ENCODE measurements at regions not wholly inside any gene's neighbourhood (a gene's known extent, or its start where the extent isn't known, plus 50 kb on each side); places are given as distances from the start of the nearest gene placed in this dataset.

DNA sequence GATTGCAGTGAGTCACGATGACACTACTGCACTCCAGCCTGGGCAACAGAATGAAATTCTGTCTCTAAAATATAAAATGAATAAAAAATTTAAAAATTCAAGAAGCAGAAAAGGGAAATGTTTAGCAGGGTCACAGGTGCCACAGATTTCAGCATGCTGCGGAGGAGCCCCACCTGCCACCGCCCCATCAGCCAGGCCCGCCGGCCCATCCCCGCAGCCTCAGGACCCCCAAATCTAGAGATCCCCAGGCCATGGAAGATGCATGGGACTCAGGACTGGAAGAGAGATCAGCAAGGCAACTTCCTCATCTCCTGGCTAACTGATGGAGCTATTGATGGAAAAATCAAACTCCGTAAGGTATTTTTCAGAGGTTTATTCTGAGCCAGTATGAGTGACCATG is 208.2 kb downstream of the UQCRFS1 start:
- TF ChIP-seq, protein P1, sequence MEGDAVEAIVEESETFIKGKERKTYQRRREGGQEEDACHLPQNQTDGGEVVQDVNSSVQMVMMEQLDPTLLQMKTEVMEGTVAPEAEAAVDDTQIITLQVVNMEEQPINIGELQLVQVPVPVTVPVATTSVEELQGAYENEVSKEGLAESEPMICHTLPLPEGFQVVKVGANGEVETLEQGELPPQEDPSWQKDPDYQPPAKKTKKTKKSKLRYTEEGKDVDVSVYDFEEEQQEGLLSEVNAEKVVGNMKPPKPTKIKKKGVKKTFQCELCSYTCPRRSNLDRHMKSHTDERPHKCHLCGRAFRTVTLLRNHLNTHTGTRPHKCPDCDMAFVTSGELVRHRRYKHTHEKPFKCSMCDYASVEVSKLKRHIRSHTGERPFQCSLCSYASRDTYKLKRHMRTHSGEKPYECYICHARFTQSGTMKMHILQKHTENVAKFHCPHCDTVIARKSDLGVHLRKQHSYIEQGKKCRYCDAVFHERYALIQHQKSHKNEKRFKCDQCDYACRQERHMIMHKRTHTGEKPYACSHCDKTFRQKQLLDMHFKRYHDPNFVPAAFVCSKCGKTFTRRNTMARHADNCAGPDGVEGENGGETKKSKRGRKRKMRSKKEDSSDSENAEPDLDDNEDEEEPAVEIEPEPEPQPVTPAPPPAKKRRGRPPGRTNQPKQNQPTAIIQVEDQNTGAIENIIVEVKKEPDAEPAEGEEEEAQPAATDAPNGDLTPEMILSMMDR (tag by site-specific recombination; IDR thresholded peaks at IDR 0.05) = no peak
- TF ChIP-seq, protein P2, sequence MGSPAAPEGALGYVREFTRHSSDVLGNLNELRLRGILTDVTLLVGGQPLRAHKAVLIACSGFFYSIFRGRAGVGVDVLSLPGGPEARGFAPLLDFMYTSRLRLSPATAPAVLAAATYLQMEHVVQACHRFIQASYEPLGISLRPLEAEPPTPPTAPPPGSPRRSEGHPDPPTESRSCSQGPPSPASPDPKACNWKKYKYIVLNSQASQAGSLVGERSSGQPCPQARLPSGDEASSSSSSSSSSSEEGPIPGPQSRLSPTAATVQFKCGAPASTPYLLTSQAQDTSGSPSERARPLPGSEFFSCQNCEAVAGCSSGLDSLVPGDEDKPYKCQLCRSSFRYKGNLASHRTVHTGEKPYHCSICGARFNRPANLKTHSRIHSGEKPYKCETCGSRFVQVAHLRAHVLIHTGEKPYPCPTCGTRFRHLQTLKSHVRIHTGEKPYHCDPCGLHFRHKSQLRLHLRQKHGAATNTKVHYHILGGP (tag by site-specific recombination; IDR thresholded peaks at IDR 0.05) = no peak
- TF ChIP-seq ZSCAN30 (tag by site-specific recombination; IDR thresholded peaks at IDR 0.05) (no peak), ZNF701 (tag by site-specific recombination; IDR thresholded peaks at IDR 0.05) (no peak), ZNF335 (tag by site-specific recombination; conservative IDR thresholded peaks at IDR 0.05) (no peak)
